Karpas-422 (cell line): ENCODE measurements at regions not wholly inside any gene's neighbourhood (a gene's known extent, or its start where the extent isn't known, plus 50 kb on each side); places are given as distances from the start of the nearest gene placed in this dataset.

Source experiments
- DNase-seq: peaks from one replicate; pipeline ENCODE4 v3.0.0-alpha.2; 2015
- H2AFZ ChIP-seq: fragments of 200-600 bp; sonication (generic); 2 replicates; pipeline ENCODE4 v1.6.1; 2014; ENCODE audit warnings: antibody characterized with exemption, low read length, mixed read lengths
- H3K27ac ChIP-seq: fragments of 200-600 bp; sonication (generic); 2 replicates; pipeline ENCODE4 v1.5.1; 2014; ENCODE audit warnings: mild to moderate bottlenecking, low read length, moderate library complexity
- H3K27me3 ChIP-seq: fragments of 200-600 bp; sonication (generic); 2 replicates; pipeline ENCODE4 v1.6.1; 2014; ENCODE audit warnings: low read length, mixed read lengths
- H3K36me3 ChIP-seq: fragments of 200-600 bp; sonication (generic); 2 replicates; pipeline ENCODE4 v1.6.1; 2014; ENCODE audit warnings: low read length, mixed read lengths; ENCODE audit not compliant: insufficient read depth
- H3K4me1 ChIP-seq: fragments of 200-600 bp; sonication (generic); 2 replicates; pipeline ENCODE4 v1.6.1; 2014; ENCODE audit warnings: mild to moderate bottlenecking, low read length, mixed read lengths
- H3K4me2 ChIP-seq: fragments of 200-600 bp; sonication (generic); 2 replicates; pipeline ENCODE4 v1.6.1; 2014; ENCODE audit warnings: low read length, low read depth, mild to moderate bottlenecking; ENCODE audit not compliant: poor library complexity, severe bottlenecking
- H3K4me3 ChIP-seq: fragments of 200-600 bp; sonication (generic); 2 replicates; pipeline ENCODE4 v1.5.1; 2014; ENCODE audit warnings: mild to moderate bottlenecking, antibody characterized with exemption, low read length, mixed read lengths
- H3K79me2 ChIP-seq: fragments of 200-600 bp; sonication (generic); 2 replicates; pipeline ENCODE4 v1.6.1; 2014; ENCODE audit warnings: mild to moderate bottlenecking, low read length, mixed read lengths
- H3K9ac ChIP-seq: fragments of 200-600 bp; sonication (generic); 2 replicates; pipeline ENCODE4 v1.6.0; 2014; ENCODE audit warnings: low read length
- H3K9me2 ChIP-seq: fragments of 200-600 bp; sonication (generic), shearing (Covaris generic); replicated peaks from 2 replicates; pipeline ENCODE4 v1.6.0; 2014; ENCODE audit warnings: mild to moderate bottlenecking, low read length, moderate library complexity; ENCODE audit not compliant: insufficient read depth
- H3K9me3 ChIP-seq: fragments of 300-700, 200-600 bp; sonication (generic); 2 replicates; pipeline ENCODE4 v1.6.1; 2014; ENCODE audit warnings: low read length, mixed read lengths
- H4K20me1 ChIP-seq: fragments of 200-600 bp; sonication (generic); 2 replicates; pipeline ENCODE4 v1.6.1; 2014; ENCODE audit warnings: mild to moderate bottlenecking, antibody characterized with exemption, low read length, low read depth; ENCODE audit not compliant: insufficient read depth

GRCh38 chr1:213683529-213683928, 304.2 kb upstream of the PROX1 start:
- Histone ChIP-seq H3K9me2 (no peaks in the 10 kb centered on the region), H3K4me2 (no peak overlapping the region), H2AFZ (no peak overlapping the region), H3K36me3 (no peaks in the 10 kb centered on the region), H4K20me1 (no peaks in the 10 kb centered on the region), H3K27me3 (no peaks in the 10 kb centered on the region), H3K9me3 (no peaks in the 10 kb centered on the region), H3K4me1 (no peaks in the 10 kb centered on the region), H3K27ac (no peak overlapping the region), H3K4me3 (no peak overlapping the region), H3K79me2 (no peaks in the 10 kb centered on the region), H3K9ac (no peak overlapping the region)
- no peak for DNase-seq

- no peak overlapping the region for H3K4me3 ChIP-seq
- no peak overlapping the region for H3K27ac ChIP-seq
- H3K4me2 ChIP-seq = no peak overlapping the region
- no peaks in the 10 kb centered on the region for H3K4me1 ChIP-seq
- H3K9me3 ChIP-seq = no peaks in the 10 kb centered on the region
- H2AFZ ChIP-seq = no peak overlapping the region
- DNase-seq = no peak
- H3K27me3 ChIP-seq = no peaks in the 10 kb centered on the region
- no peaks in the 10 kb centered on the region for H4K20me1 ChIP-seq
- no peaks in the 10 kb centered on the region for H3K79me2 ChIP-seq
- no peaks in the 10 kb centered on the region for H3K36me3 ChIP-seq
- no peak overlapping the region for H3K9ac ChIP-seq
- no peaks in the 10 kb centered on the region for H3K9me2 ChIP-seq
Observed at GRCh38 chr1:213684454-213684853, 303.3 kb upstream of the PROX1 start.

- H3K27me3 ChIP-seq = no peaks in the 10 kb centered on the region
- no peak overlapping the region for H3K4me2 ChIP-seq
- no peak overlapping the region for H2AFZ ChIP-seq
- no peak overlapping the region for H3K27ac ChIP-seq
- no peaks in the 10 kb centered on the region for H4K20me1 ChIP-seq
- H3K4me3 ChIP-seq = no peak overlapping the region
- no peaks in the 10 kb centered on the region for H3K9me3 ChIP-seq
- DNase-seq = no peak
- no peaks in the 10 kb centered on the region for H3K4me1 ChIP-seq
- no peaks in the 10 kb centered on the region for H3K9me2 ChIP-seq
- no peaks in the 10 kb centered on the region for H3K36me3 ChIP-seq
- H3K9ac ChIP-seq = no peak overlapping the region
- H3K79me2 ChIP-seq = no peaks in the 10 kb centered on the region
Observed at GRCh38 chr1:213685992-213686582, 301.7 kb upstream of the PROX1 start.

- no peaks in the 10 kb centered on the region for H3K36me3 ChIP-seq
- no peaks in the 10 kb centered on the region for H3K4me1 ChIP-seq
Observed at GRCh38 chr1:213686983-213687382, 300.8 kb upstream of the PROX1 start.

GRCh38 chr1:213687832-213688231, 299.9 kb upstream of the PROX1 start:
- DNase-seq = no peak
- Histone ChIP-seq H3K9ac (no peak overlapping the region), H2AFZ (no peak overlapping the region), H3K4me1 (no peaks in the 10 kb centered on the region), H3K9me2 (no peaks in the 10 kb centered on the region), H3K9me3 (no peaks in the 10 kb centered on the region), H3K36me3 (no peaks in the 10 kb centered on the region), H3K79me2 (no peaks in the 10 kb centered on the region), H3K27me3 (no peaks in the 10 kb centered on the region), H4K20me1 (no peaks in the 10 kb centered on the region), H3K27ac (no peak overlapping the region), H3K4me3 (no peak overlapping the region), H3K4me2 (no peak overlapping the region)

More at GRCh38 chr1:213686983-213687382, 300.8 kb upstream of the PROX1 start:
- H3K9me2 ChIP-seq = no peaks in the 10 kb centered on the region
- H3K4me3 ChIP-seq = no peak overlapping the region
- no peak overlapping the region for H3K4me2 ChIP-seq
- no peak overlapping the region for H2AFZ ChIP-seq
- H3K27me3 ChIP-seq = no peaks in the 10 kb centered on the region
- H3K9me3 ChIP-seq = no peaks in the 10 kb centered on the region
- no peak overlapping the region for H3K27ac ChIP-seq
- no peaks in the 10 kb centered on the region for H4K20me1 ChIP-seq
- H3K79me2 ChIP-seq = no peaks in the 10 kb centered on the region
- no peak for DNase-seq
- no peak overlapping the region for H3K9ac ChIP-seq

- Histone ChIP-seq H3K27ac (no peak overlapping the region), H3K4me3 (no peak overlapping the region), H3K4me2 (no peak overlapping the region), H3K36me3 (no peaks in the 10 kb centered on the region), H3K4me1 (no peaks in the 10 kb centered on the region), H4K20me1 (no peaks in the 10 kb centered on the region), H3K9me2 (no peaks in the 10 kb centered on the region), H3K9ac (no peak overlapping the region), H3K9me3 (no peaks in the 10 kb centered on the region), H3K79me2 (no peaks in the 10 kb centered on the region), H2AFZ (no peak overlapping the region), H3K27me3 (no peaks in the 10 kb centered on the region)
- DNase-seq = no peak
Observed at GRCh38 chr1:213688655-213689054, 299.1 kb upstream of the PROX1 start.

- Histone ChIP-seq H3K36me3 (no peaks in the 10 kb centered on the region), H3K4me2 (no peak overlapping the region), H4K20me1 (no peaks in the 10 kb centered on the region), H3K27ac (no peak overlapping the region), H2AFZ (no peak overlapping the region), H3K9me2 (no peaks in the 10 kb centered on the region), H3K9me3 (no peaks in the 10 kb centered on the region), H3K4me1 (no peaks in the 10 kb centered on the region), H3K9ac (no peak overlapping the region), H3K4me3 (no peak overlapping the region), H3K27me3 (no peaks in the 10 kb centered on the region), H3K79me2 (no peaks in the 10 kb centered on the region)
- no peak for DNase-seq
Observed at GRCh38 chr1:213689260-213689659, 298.5 kb upstream of the PROX1 start.

- no peak overlapping the region for H2AFZ ChIP-seq
- no peak for DNase-seq
- no peaks in the 10 kb centered on the region for H3K36me3 ChIP-seq
- H3K4me3 ChIP-seq = no peak overlapping the region
- no peaks in the 10 kb centered on the region for H3K9me2 ChIP-seq
- no peaks in the 10 kb centered on the region for H3K27me3 ChIP-seq
- H3K4me2 ChIP-seq = no peak overlapping the region
- H4K20me1 ChIP-seq = no peaks in the 10 kb centered on the region
- no peaks in the 10 kb centered on the region for H3K9me3 ChIP-seq
- no peaks in the 10 kb centered on the region for H3K79me2 ChIP-seq
- H3K27ac ChIP-seq = no peak overlapping the region
- H3K9ac ChIP-seq = no peak overlapping the region
- no peaks in the 10 kb centered on the region for H3K4me1 ChIP-seq
Observed at GRCh38 chr1:213690341-213690917, 297.3 kb upstream of the PROX1 start.
